Medulla oblongata (tissue), 1 donor: ENCODE measurements at regions not wholly inside any gene's neighbourhood (a gene's known extent, or its start where the extent isn't known, plus 50 kb on each side); places are given as distances from the start of the nearest gene placed in this dataset.

Source experiments
- DNase-seq: peaks from one replicate; pipeline ENCODE4 v3.0.0-alpha.2; 2015; ENCODE audit errors: extremely low spot score

GRCh38 chr18:22467760-22468553 is 50.2 kb upstream of the CTAGE1 start:
- no peak for DNase-seq

GRCh38 chr18:22468554-22468891 is 50.8 kb upstream of the CTAGE1 start:
- no peak for DNase-seq

- no peak for DNase-seq
Measured at GRCh38 chr18:22469061-22469734, 51.5 kb upstream of the CTAGE1 start.

GRCh38 chr18:22469926-22470247 is 52.2 kb upstream of the CTAGE1 start:
- no peak for DNase-seq

- no peak for DNase-seq
Measured at GRCh38 chr18:22470248-22471235, 52.8 kb upstream of the CTAGE1 start.

- DNase-seq: no peak
Measured at GRCh38 chr18:22471546-22472131, 53.9 kb upstream of the CTAGE1 start.

- no peak for DNase-seq
Measured at GRCh38 chr18:22473366-22473765, 55.7 kb upstream of the CTAGE1 start.

GRCh38 chr18:22475426-22476100 is 57.8 kb upstream of the CTAGE1 start:
- no peak for DNase-seq

GRCh38 chr18:22477222-22477621 is 59.5 kb upstream of the CTAGE1 start:
- DNase-seq: no peak

- no peak for DNase-seq
Measured at GRCh38 chr18:22482948-22483347, 65.2 kb upstream of the CTAGE1 start.

- DNase-seq: no peak
Measured at GRCh38 chr18:22483407-22483806, 65.7 kb upstream of the CTAGE1 start.

- DNase-seq: no peak
Measured at GRCh38 chr18:22484471-22484870, 66.8 kb upstream of the CTAGE1 start.

GRCh38 chr18:22485808-22486244 is 68.1 kb upstream of the CTAGE1 start:
- DNase-seq: no peak

- no peak for DNase-seq
Measured at GRCh38 chr18:22486667-22487066, 69.0 kb upstream of the CTAGE1 start.

- DNase-seq: no peak
Measured at GRCh38 chr18:22488554-22488953, 70.8 kb upstream of the CTAGE1 start.

GRCh38 chr18:22489704-22490103 is 72.0 kb upstream of the CTAGE1 start:
- DNase-seq: no peak

GRCh38 chr18:22490429-22490846 is 72.7 kb upstream of the CTAGE1 start:
- DNase-seq: no peak

- DNase-seq: no peak
Measured at GRCh38 chr18:22493255-22493654, 75.5 kb upstream of the CTAGE1 start.

GRCh38 chr18:22493940-22494339 is 76.2 kb upstream of the CTAGE1 start:
- DNase-seq: no peak

GRCh38 chr18:22494771-22495170 is 77.1 kb upstream of the CTAGE1 start:
- DNase-seq: no peak

GRCh38 chr18:22499421-22499820 is 81.7 kb upstream of the CTAGE1 start:
- no peak for DNase-seq
